ENCODE measurements at regions not wholly inside any gene's neighbourhood (a gene's known extent, or its start where the extent isn't known, plus 50 kb on each side); places are given as distances from the start of the nearest gene placed in this dataset.

DNA sequence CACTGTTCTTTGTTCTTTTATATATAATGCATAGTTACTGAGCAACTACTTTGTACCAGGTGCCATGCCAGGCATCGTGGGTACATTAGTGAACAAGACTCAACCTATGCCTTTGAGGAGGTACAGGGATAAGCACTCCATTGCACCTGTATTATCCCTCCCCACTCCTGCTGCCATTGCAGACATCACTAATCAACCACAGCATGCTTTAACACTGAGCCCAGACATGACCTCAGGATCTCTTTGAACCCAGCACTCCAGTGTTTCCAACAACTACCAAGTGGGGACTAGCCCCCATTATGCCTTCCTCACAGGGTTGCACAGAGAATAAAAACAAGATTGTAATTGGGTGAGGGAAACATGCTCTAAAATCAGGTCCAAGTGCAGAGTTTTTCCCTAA, 60.5 kb upstream of the COL13A1 start:
- no peak for TF ChIP-seq MEF2B (IDR thresholded peaks at IDR 0.05; ENCODE audit: partially characterized antibody, poor library complexity, severe bottlenecking)
- Histone ChIP-seq H4K20me1 (ENCODE audit: control insufficient read depth, insufficient read depth) (no peaks in the 10 kb centered on the region; the same call in 1 of the 2 replicates), H3K9me3 (replicated peaks; ENCODE audit: control insufficient read depth, insufficient read depth, low read length) (no peaks in the 10 kb centered on the region; the same call in 2 of the 3 replicates), H3K36me3 (ENCODE audit: control insufficient read depth in 2 of 2, insufficient read depth in 2 of 2, low read length in 1 of 2) (no peaks in the 10 kb centered on the region), H3K4me2 (ENCODE audit: control insufficient read depth, insufficient read depth) (no peak overlapping the region), H3K4me3 (no peak overlapping the region), H3K79me2 (ENCODE audit: control insufficient read depth, insufficient read depth, low read length) (no peaks in the 10 kb centered on the region), H3K27ac (ENCODE audit: control insufficient read depth, insufficient read depth) (no peak overlapping the region), H3K9ac (ENCODE audit: control insufficient read depth, insufficient read depth, low read length) (no peak overlapping the region), H3K27me3 (replicated peaks in 1 of 2; ENCODE audit: control insufficient read depth in 2 of 2, insufficient read depth in 2 of 2, low read length in 1 of 2) (peaks cover 0 to 8% of the 10 kb centered on the region in 2 experiments; a peak in 3 of 4 replicates), H2AFZ (ENCODE audit: control insufficient read depth, low read depth, low read length) (no peak overlapping the region), H3K4me1 (ENCODE audit: control insufficient read depth, insufficient read depth, low read length) (peaks cover 4% of the 10 kb centered on the region)
- SMC1A ChIA-PET (ENCODE audit: uncharacterized antibody, unreplicated experiment) = no interaction called here
- intact Hi-C loops (cut with micrococcal nuclease; ENCODE audit: unreplicated experiment) (no loop called here), in situ Hi-C loops (cut with MboI) (no loop called here)
- RAD21 ChIA-PET (ENCODE audit: unreplicated experiment) = no interaction called here
- 0% methylated on average over 1 of the region's 1 CpG for WGBS (ENCODE audit: insufficient coverage, insufficient replicate concordance, low lambda C conversion rate, missing lambda C conversion rate)
- FAIRE-seq (no peak), DNase-seq (ENCODE audit: low read depth, low spot score) (no peak), ATAC-seq (no peak)
- CTCF ChIA-PET = no interaction called here
- POLR2A ChIA-PET = no interaction called here
- no TSS peak for BruUV-seq (replicated peaks)

DNA sequence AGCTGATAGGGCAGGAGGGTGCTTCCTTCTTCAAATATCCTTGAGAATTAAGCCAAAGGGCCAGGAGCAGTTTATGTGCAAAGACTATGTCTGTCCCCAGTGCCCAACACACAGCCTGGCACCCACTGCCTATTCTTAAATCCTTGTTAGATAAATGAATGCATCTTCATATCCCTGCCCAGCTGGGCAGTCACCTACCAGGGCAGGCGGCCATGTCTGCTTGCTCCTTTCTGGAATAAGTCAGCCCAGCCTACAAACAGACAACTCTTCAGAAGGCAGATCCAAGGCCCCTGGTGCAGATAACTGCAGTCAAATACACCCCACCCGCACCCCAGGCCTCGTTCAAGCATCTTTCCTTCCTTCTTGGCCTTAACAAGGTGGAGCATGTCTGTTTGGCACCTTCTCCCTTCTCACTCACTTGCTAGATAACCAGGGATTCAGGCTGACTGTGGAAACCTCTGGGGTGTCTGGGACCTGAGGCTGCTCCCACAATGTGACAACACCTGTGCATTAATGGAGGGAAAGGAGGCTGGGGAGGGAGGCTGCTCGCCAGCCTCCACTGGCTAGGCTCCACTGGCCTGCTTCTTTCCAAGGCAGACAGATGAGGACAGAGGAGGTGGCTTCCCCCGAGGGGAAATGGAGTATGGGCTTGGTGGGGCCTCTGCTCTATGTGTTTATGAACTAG, 59.9 kb upstream of the COL13A1 start:
- H3K27ac ChIP-seq (ENCODE audit: control insufficient read depth, insufficient read depth) = no peak overlapping the region
- DNase-seq (ENCODE audit: low read depth, low spot score) (no peak), ATAC-seq (no peak), FAIRE-seq (no peak)
- TF ChIP-seq PBX3 (IDR thresholded peaks at IDR 0.05; ENCODE audit: insufficient replicate concordance, low read depth, low read length) (no peak), TCF12 (IDR thresholded peaks at IDR 0.05; ENCODE audit: low read depth, low read length) (no peak), RB1 (IDR thresholded peaks at IDR 0.05; ENCODE audit: borderline replicate concordance) (no peak), SMC3 (IDR thresholded peaks at IDR 0.05; ENCODE audit: borderline replicate concordance, low read length) (no peak), GABPA (IDR thresholded peaks at IDR 0.05; ENCODE audit: low read depth) (no peak), MTA3 (IDR thresholded peaks at IDR 0.05; ENCODE audit: borderline replicate concordance, low read length) (no peak), IKZF1 (conservative IDR thresholded peaks at IDR 0.05) (no peak), ZBTB11 (CRISPR knock-in tag; IDR thresholded peaks at IDR 0.05) (no peak), SPI1 (IDR thresholded peaks at IDR 0.05; ENCODE audit: borderline replicate concordance, insufficient read depth, low read depth, low read length) (no peak), ZBED1 (IDR thresholded peaks at IDR 0.05; ENCODE audit: borderline replicate concordance) (no peak)
- RAD21 ChIA-PET (ENCODE audit: unreplicated experiment) = no interaction called here
- in situ Hi-C loops (cut with MboI) (no loop called here), intact Hi-C loops (cut with micrococcal nuclease; ENCODE audit: unreplicated experiment) (no loop called here)
- CTCF ChIA-PET = interaction anchor here (1.4 to 1.7 kb wide), 2 partner anchors 58 to 175 kb away, joined by 4 to 5 read pairs; no protein-coding TSS in a partner anchor
- BruUV-seq (replicated peaks) = no TSS peak
- H4K20me1 ChIP-seq (ENCODE audit: control insufficient read depth, insufficient read depth) = no peaks in the 10 kb centered on the region; the same call in 1 of the 2 replicates
- no peak overlapping the region for H3K4me2 ChIP-seq (ENCODE audit: control insufficient read depth, insufficient read depth)
- SMC1A ChIA-PET (ENCODE audit: uncharacterized antibody, unreplicated experiment) = interaction anchor here (1.6 kb wide), 1 partner anchor 173 kb away, joined by 7 read pairs; no protein-coding TSS in a partner anchor
- no peak overlapping the region for H3K9ac ChIP-seq (ENCODE audit: control insufficient read depth, insufficient read depth, low read length)
- H2AFZ ChIP-seq (ENCODE audit: control insufficient read depth, low read depth, low read length) = no peak overlapping the region
- WGBS (ENCODE audit: insufficient coverage, insufficient replicate concordance, low lambda C conversion rate, missing lambda C conversion rate) = 19% methylated on average over 5 of the region's 5 CpGs
- H3K27me3 ChIP-seq (replicated peaks in 1 of 2; ENCODE audit: control insufficient read depth in 2 of 2, insufficient read depth in 2 of 2, low read length in 1 of 2) = peaks cover 0 to 8% of the 10 kb centered on the region in 2 experiments; a peak in 3 of 4 replicates
- POLR2A ChIA-PET = no interaction called here
- no peak overlapping the region for H3K4me3 ChIP-seq
- no peaks in the 10 kb centered on the region; the same call in 2 of the 3 replicates for H3K9me3 ChIP-seq (replicated peaks; ENCODE audit: control insufficient read depth, insufficient read depth, low read length)
- no peaks in the 10 kb centered on the region for H3K36me3 ChIP-seq (ENCODE audit: control insufficient read depth in 2 of 2, insufficient read depth in 2 of 2, low read length in 1 of 2)
- H3K4me1 ChIP-seq (ENCODE audit: control insufficient read depth, insufficient read depth, low read length) = peaks cover 6% of the 10 kb centered on the region
- no peaks in the 10 kb centered on the region for H3K79me2 ChIP-seq (ENCODE audit: control insufficient read depth, insufficient read depth, low read length)
